BLaER1 treated with 17β-estradiol and CSF1 and Interleukin-3, amounts not matched to agents 10 nM and 100 nM (cell line): ENCODE measurements at regions not wholly inside any gene's neighbourhood (a gene's known extent, or its start where the extent isn't known, plus 50 kb on each side); places are given as distances from the start of the nearest gene placed in this dataset.
"Not testable (repeated sequence)": the region's sequence is repeated elsewhere in the genome, so short reads cannot be mapped to it uniquely, and the experiment has no call there.

ENCODE experiments used
- H3K27ac ChIP-seq, 11 experiments: shearing (Covaris generic); formaldehyde crosslinking; 2 replicates each; pipeline ENCODE4 v1.8.1; 2022
- H3K27me3 ChIP-seq, 11 experiments: shearing (Covaris generic); formaldehyde crosslinking; 2 replicates each; pipeline ENCODE4 v1.8.1; 2022
- H3K36me3 ChIP-seq, 11 experiments: shearing (Covaris generic); formaldehyde crosslinking; 2 replicates each; pipeline ENCODE4 v1.8.1; 2022
- H3K4me1 ChIP-seq, 10 experiments: shearing (Covaris generic); formaldehyde crosslinking; 2 replicates each; pipeline ENCODE4 v1.8.1; 2022
- H3K4me2 ChIP-seq, 11 experiments: shearing (Covaris generic); formaldehyde crosslinking; 2 replicates each; pipeline ENCODE4 v1.8.1; 2022
- H3K4me3 ChIP-seq, 10 experiments: shearing (Covaris generic); formaldehyde crosslinking; 2 replicates each; pipeline ENCODE4 v1.8.1; 2022
- H3K9ac ChIP-seq, 11 experiments: shearing (Covaris generic); formaldehyde crosslinking; 2 replicates each; pipeline ENCODE4 v1.8.1; 2022
- H3K9me3 ChIP-seq, 11 experiments: shearing (Covaris generic); formaldehyde crosslinking; replicated peaks in 1 of 11; 2 replicates each; pipeline ENCODE4 v1.8.1; 2022
- H4K20me1 ChIP-seq, 11 experiments: shearing (Covaris generic); formaldehyde crosslinking; 2 replicates each; pipeline ENCODE4 v1.8.1; 2022
- Cebpa-rat ChIP-seq, 11 experiments: shearing (Covaris generic); IDR thresholded peaks; 2 replicates each; pipeline ENCODE4 v1.8.1; 2022

DNA sequence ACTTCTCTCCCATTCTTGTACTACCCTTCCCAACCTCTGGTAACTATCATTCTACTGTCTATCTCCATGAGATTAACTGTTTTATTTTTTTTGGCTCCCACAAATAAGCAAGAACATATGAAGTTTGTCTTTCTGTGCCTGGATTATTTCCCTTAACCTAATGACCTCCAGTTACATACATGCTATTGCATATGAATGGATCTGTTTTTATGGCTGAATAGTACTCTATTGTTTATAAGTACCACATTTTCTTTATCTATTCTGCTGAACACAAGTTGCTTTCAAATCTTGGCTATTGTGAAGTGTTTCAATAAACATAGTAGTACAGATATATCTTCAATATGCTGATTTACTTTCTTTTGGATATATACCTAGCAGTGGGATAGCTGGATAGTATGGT lies 376.6 kb upstream of the KCND2 start:
- Histone ChIP-seq H4K20me1 (no peaks in the 10 kb centered on the region), H3K27me3 (no peaks in the 10 kb centered on the region), H3K27ac (no peak overlapping the region), H3K9ac (no peak overlapping the region), H3K4me3 (no peak overlapping the region), H3K9me3 (no peaks in the 10 kb centered on the region), H3K4me1 (0 out of 20 replicates have a peak, but pooled peaks cover 0 to 4% (median 0%) of the 10 kb centered on the region in 10 experiments), H3K4me2 (no peak overlapping the region), H3K36me3 (no peaks in the 10 kb centered on the region)
- no peak for TF ChIP-seq Cebpa-rat (IDR thresholded peaks at IDR 0.05)

DNA sequence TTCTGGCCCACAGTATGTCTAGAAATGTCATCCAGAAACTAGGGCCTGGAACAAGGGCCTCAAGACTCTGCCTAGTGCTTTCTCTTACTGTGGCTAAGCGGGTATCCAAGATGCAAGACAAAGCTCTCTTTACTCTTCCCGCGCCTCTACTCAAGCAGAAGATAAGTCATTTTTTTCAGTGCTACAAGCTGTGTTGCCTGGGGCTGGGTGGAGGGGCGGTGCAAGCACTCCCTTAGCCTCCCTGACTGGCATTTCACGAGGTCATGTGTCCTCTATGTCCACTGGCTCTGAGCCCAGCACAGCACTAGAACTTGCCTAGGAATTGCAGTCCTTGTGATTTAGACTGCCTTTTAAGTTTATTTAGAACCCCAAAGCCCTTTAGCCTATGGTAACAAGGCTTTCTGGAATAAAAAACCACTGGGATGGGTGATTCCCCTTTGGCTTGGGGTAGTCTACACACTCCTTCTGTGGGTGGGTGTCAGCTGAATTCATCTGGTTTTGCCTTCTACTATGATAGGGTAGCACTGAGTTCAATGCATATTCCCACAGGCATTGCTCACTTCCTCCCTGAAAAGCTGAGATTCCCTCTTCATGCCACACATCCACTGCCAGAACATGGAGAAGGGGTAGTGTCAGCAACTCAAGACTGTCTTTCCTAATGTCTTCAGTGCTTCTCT lies 371.8 kb upstream of the KCND2 start:
- H3K4me1 ChIP-seq, result no peaks in the 10 kb centered on the region
- H3K27ac ChIP-seq, result no peak overlapping the region
- no peaks in the 10 kb centered on the region for H3K36me3 ChIP-seq
- H3K4me3 ChIP-seq, result no peak overlapping the region
- TF ChIP-seq Cebpa-rat (IDR thresholded peaks at IDR 0.05), result no peak
- no peak overlapping the region for H3K9ac ChIP-seq
- H3K27me3 ChIP-seq, result no peaks in the 10 kb centered on the region
- no peak overlapping the region for H3K4me2 ChIP-seq
- H3K9me3 ChIP-seq, result no peaks in the 10 kb centered on the region
- no peaks in the 10 kb centered on the region for H4K20me1 ChIP-seq

GRCh38 chr7:119903085-119903484 lies 369.9 kb upstream of the KCND2 start:
- no peak for TF ChIP-seq Cebpa-rat (IDR thresholded peaks at IDR 0.05)
- H3K27ac ChIP-seq, result no peak overlapping the region
- no peaks in the 10 kb centered on the region for H3K4me1 ChIP-seq

DNA sequence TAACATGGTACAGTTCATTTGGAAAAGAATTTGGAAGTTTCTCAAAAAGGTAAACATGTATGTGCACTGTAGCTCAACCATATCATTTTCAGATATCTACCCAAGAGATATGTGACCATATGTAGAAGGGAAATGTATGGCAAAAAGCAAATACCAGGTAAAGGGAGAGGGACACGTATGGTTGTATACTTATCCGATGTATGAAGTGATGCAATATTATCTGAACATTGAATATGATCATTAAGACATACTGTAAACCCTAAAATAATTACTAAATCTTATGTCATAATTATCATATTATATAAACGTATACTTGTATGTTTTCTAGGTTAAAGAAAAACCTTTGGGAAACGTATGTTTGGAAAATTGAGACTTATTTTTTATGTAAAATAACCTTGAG lies 367.5 kb upstream of the KCND2 start:
- H3K36me3 ChIP-seq, result no peaks in the 10 kb centered on the region
- H3K9ac ChIP-seq, result no peak overlapping the region
- TF ChIP-seq Cebpa-rat (IDR thresholded peaks at IDR 0.05), result no peak
- H3K4me2 ChIP-seq, result no peak overlapping the region
- H3K4me1 ChIP-seq, result no peaks in the 10 kb centered on the region
- H3K4me3 ChIP-seq, result no peak overlapping the region
- no peaks in the 10 kb centered on the region for H3K27me3 ChIP-seq
- H3K27ac ChIP-seq, result no peak overlapping the region
- no peaks in the 10 kb centered on the region for H3K9me3 ChIP-seq
- no peaks in the 10 kb centered on the region for H4K20me1 ChIP-seq

More at GRCh38 chr7:119903085-119903484, 369.9 kb upstream of the KCND2 start:
- no peak overlapping the region for H3K4me3 ChIP-seq
- H4K20me1 ChIP-seq, result no peaks in the 10 kb centered on the region
- no peaks in the 10 kb centered on the region for H3K27me3 ChIP-seq
- no peak overlapping the region for H3K4me2 ChIP-seq
- H3K9me3 ChIP-seq, result no peaks in the 10 kb centered on the region
- H3K9ac ChIP-seq, result no peak overlapping the region
- H3K36me3 ChIP-seq, result no peaks in the 10 kb centered on the region

GRCh38 chr7:119908948-119909347 lies 364.0 kb upstream of the KCND2 start:
- Histone ChIP-seq H3K4me3 (no peak overlapping the region), H3K9me3 (no peaks in the 10 kb centered on the region), H3K4me2 (no peak overlapping the region), H4K20me1 (no peaks in the 10 kb centered on the region), H3K9ac (no peak overlapping the region), H3K27ac (no peak overlapping the region), H3K27me3 (no peaks in the 10 kb centered on the region), H3K36me3 (no peaks in the 10 kb centered on the region), H3K4me1 (no peaks in the 10 kb centered on the region)
- no peak for TF ChIP-seq Cebpa-rat (IDR thresholded peaks at IDR 0.05)

DNA sequence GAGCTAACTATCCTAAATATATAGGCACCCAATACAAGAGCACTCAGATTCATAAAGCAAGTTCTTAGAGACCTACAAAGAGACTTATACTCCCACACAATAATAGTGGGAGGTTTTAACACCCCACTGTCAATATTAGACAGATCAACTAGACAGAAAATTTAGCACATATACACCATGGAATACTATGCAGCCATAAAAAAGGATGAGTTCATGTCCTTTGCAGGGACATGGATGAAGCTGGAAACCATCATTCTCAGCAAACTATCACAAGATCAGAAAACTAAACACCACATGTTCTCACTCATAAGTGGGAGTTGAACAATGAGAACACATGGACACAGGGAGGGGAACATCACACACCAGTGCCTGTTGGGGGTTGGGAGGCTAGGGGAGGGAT lies 358.9 kb upstream of the KCND2 start:
- not testable (repeated sequence) for H3K4me2 ChIP-seq, H3K4me1 ChIP-seq, H3K27ac ChIP-seq, H3K27me3 ChIP-seq, H3K4me3 ChIP-seq, H3K36me3 ChIP-seq, H3K9me3 ChIP-seq, H3K9ac ChIP-seq, H4K20me1 ChIP-seq

DNA sequence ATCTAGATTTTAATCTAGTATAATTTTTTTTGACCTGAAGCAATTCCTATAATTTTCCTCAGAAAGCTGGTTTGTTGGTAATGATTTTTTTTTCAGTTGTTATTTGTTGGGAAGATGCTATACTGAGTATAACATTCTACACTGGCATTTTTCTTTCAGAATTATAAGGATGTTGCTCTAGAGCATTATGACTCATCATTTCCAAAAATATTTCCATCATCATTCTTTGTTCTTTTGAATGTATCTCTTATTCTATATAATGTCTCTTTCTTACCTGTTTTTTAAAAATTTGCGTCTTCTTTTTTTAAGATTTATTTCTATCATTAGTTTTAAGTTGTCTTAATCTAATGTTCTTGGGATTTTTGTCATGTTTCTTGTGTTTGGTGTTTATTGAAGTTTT lies 356.5 kb upstream of the KCND2 start:
- TF ChIP-seq Cebpa-rat (IDR thresholded peaks at IDR 0.05), result no peak
- Histone ChIP-seq H4K20me1 (no peaks in the 10 kb centered on the region), H3K4me3 (no peak overlapping the region), H3K27me3 (no peaks in the 10 kb centered on the region), H3K9me3 (no peaks in the 10 kb centered on the region), H3K4me1 (no peaks in the 10 kb centered on the region), H3K4me2 (no peak overlapping the region), H3K9ac (no peak overlapping the region), H3K27ac (no peak overlapping the region), H3K36me3 (no peaks in the 10 kb centered on the region)

- H3K27me3 ChIP-seq, result no peaks in the 10 kb centered on the region
- H3K27ac ChIP-seq, result no peak overlapping the region
- no peak overlapping the region for H3K9ac ChIP-seq
- no peak overlapping the region for H3K4me2 ChIP-seq
- H3K9me3 ChIP-seq, result no peaks in the 10 kb centered on the region
- H3K4me3 ChIP-seq, result no peak overlapping the region
- H4K20me1 ChIP-seq, result no peaks in the 10 kb centered on the region
- H3K36me3 ChIP-seq, result no peaks in the 10 kb centered on the region
- no peak for TF ChIP-seq Cebpa-rat (IDR thresholded peaks at IDR 0.05)
- H3K4me1 ChIP-seq, result no peaks in the 10 kb centered on the region
Measured at GRCh38 chr7:119918185-119918584, 354.8 kb upstream of the KCND2 start.

GRCh38 chr7:119919986-119920385 lies 353.0 kb upstream of the KCND2 start:
- no peak overlapping the region for H3K4me3 ChIP-seq
- H3K4me2 ChIP-seq, result no peak overlapping the region
- no peaks in the 10 kb centered on the region for H3K9me3 ChIP-seq
- H4K20me1 ChIP-seq, result no peaks in the 10 kb centered on the region
- H3K4me1 ChIP-seq, result no peaks in the 10 kb centered on the region
- no peaks in the 10 kb centered on the region for H3K27me3 ChIP-seq
- no peaks in the 10 kb centered on the region for H3K36me3 ChIP-seq
- no peak for TF ChIP-seq Cebpa-rat (IDR thresholded peaks at IDR 0.05)
- H3K27ac ChIP-seq, result no peak overlapping the region
- H3K9ac ChIP-seq, result no peak overlapping the region

GRCh38 chr7:119925581-119926289 lies 347.2 kb upstream of the KCND2 start:
- H4K20me1 ChIP-seq, result no peaks in the 10 kb centered on the region
- peaks cover 0 to 14% (median 0%) of the 10 kb centered on the region in 11 experiments; a peak in 2 of 22 replicates for H3K9me3 ChIP-seq
- no peak overlapping the region for H3K4me3 ChIP-seq
- H3K27me3 ChIP-seq, result no peaks in the 10 kb centered on the region
- H3K9ac ChIP-seq, result no peak overlapping the region
- no peak overlapping the region for H3K27ac ChIP-seq
- H3K4me2 ChIP-seq, result no peak overlapping the region
- H3K36me3 ChIP-seq, result no peaks in the 10 kb centered on the region
- H3K4me1 ChIP-seq, result no peaks in the 10 kb centered on the region
- TF ChIP-seq Cebpa-rat (IDR thresholded peaks at IDR 0.05), result no peak
